Upper lobe of left lung (tissue), 4 donors: ENCODE measurements at regions not wholly inside any gene's neighbourhood (a gene's known extent, or its start where the extent isn't known, plus 50 kb on each side); places are given as distances from the start of the nearest gene placed in this dataset.

ENCODE experiments used
- POLR2A ChIP-seq, 4 donors: fragments of 450-650 bp; IDR thresholded peaks; one replicate each; pipeline ENCODE4 v1.5.1; 2016 to 2017; ENCODE audit warnings: antibody characterized with exemption in 4 of 4, mild to moderate bottlenecking in 2 of 4
- TF ChIP-seq, protein P1 (sequence below), 6 experiments: fragments of 450-650 bp in 4 of 6; fragments of 200-600 bp in 2 of 6; sonication (generic) in 2 of 6; IDR thresholded peaks; one replicate each; pipeline ENCODE4 v1.5.1; 2016 to 2019; ENCODE audit warnings: antibody characterized with exemption in 6 of 6

DNA sequence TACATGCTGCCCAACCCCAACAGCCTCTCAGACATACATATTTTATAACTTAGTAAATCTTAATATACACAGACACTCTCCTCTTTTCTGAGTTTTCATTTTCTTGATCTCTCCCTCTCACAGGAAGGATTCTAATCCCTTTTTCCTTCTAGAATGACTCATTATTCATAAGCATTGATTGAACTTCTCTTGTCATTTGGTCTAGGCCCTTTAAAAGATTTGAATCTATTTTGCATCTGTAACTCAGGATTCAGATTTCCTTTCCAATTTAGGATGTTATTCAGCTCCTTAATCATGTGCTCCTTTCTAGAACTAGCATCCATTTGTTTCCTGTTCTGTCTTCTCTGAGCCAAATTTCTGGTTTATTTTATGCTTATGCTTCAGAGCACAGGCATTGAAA lies 624.5 kb upstream of the SGO1 start:
- TF ChIP-seq POLR2A (IDR thresholded peaks at IDR 0.05) = no peak
- TF ChIP-seq, protein P1, sequence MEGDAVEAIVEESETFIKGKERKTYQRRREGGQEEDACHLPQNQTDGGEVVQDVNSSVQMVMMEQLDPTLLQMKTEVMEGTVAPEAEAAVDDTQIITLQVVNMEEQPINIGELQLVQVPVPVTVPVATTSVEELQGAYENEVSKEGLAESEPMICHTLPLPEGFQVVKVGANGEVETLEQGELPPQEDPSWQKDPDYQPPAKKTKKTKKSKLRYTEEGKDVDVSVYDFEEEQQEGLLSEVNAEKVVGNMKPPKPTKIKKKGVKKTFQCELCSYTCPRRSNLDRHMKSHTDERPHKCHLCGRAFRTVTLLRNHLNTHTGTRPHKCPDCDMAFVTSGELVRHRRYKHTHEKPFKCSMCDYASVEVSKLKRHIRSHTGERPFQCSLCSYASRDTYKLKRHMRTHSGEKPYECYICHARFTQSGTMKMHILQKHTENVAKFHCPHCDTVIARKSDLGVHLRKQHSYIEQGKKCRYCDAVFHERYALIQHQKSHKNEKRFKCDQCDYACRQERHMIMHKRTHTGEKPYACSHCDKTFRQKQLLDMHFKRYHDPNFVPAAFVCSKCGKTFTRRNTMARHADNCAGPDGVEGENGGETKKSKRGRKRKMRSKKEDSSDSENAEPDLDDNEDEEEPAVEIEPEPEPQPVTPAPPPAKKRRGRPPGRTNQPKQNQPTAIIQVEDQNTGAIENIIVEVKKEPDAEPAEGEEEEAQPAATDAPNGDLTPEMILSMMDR (IDR thresholded peaks at IDR 0.05) = no peak
